ENCODE measurements at regions not wholly inside any gene's neighbourhood (a gene's known extent, or its start where the extent isn't known, plus 50 kb on each side); places are given as distances from the start of the nearest gene placed in this dataset.

DNA sequence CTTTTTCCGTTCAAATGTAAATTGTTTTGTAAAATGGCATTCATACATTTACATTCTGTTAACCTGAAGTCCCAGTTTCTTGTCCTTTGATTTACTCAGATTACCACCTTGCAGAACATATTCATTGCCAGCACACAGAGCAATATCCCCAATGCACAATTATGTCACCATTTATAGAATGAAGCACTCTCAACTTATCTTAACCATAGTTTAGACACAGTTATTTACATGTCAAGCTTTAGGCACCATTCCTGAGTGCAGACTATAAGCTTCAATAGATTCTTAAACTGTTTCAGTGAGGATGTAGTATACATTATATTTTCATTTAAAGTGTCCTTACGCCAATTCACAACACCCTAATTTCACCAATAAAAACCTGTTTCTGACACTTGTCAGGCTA lies 1977.9 kb downstream of the SUCLG1 start:
- intact Hi-C loops (cut with micrococcal nuclease), result no loop called here
- Histone ChIP-seq H3K4me3 (no peak overlapping the region), H3K27ac (replicated peaks) (no peak overlapping the region), H3K36me3 (no peaks in the 10 kb centered on the region), H3K9me3 (replicated peaks) (no peaks in the 10 kb centered on the region), H3K4me1 (no peaks in the 10 kb centered on the region), H3K27me3 (ENCODE audit: low read depth) (no peaks in the 10 kb centered on the region)
- TF ChIP-seq, protein P1, sequence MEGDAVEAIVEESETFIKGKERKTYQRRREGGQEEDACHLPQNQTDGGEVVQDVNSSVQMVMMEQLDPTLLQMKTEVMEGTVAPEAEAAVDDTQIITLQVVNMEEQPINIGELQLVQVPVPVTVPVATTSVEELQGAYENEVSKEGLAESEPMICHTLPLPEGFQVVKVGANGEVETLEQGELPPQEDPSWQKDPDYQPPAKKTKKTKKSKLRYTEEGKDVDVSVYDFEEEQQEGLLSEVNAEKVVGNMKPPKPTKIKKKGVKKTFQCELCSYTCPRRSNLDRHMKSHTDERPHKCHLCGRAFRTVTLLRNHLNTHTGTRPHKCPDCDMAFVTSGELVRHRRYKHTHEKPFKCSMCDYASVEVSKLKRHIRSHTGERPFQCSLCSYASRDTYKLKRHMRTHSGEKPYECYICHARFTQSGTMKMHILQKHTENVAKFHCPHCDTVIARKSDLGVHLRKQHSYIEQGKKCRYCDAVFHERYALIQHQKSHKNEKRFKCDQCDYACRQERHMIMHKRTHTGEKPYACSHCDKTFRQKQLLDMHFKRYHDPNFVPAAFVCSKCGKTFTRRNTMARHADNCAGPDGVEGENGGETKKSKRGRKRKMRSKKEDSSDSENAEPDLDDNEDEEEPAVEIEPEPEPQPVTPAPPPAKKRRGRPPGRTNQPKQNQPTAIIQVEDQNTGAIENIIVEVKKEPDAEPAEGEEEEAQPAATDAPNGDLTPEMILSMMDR (IDR thresholded peaks at IDR 0.05; ENCODE audit: borderline replicate concordance), result no peak
- no peak for DNase-seq

DNA sequence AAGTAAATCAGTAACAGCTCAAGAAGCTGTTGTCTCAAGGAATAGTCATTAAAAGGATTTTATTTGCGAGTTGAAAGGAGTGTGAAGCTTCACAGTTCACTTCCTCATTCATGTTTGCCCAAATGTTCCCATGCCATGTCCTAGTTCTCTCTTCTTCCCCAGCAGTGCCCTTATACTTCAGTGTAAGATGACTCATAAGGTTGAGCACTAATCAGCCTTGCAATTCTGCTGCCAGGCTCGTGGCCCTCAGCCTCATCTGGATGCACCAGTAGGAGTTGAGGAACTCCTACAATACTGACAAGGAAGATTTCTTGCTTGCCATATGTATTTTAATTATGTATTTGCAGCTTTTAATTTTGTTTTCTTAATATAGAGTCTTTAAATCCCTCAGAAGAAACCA lies 1980.4 kb downstream of the SUCLG1 start:
- no peaks in the 10 kb centered on the region for H3K27me3 ChIP-seq (ENCODE audit: low read depth)
- no peaks in the 10 kb centered on the region for H3K4me1 ChIP-seq
- DNase-seq, result no peak
- no peaks in the 10 kb centered on the region for H3K9me3 ChIP-seq (replicated peaks)
- no peak overlapping the region for H3K27ac ChIP-seq (replicated peaks)
- TF ChIP-seq, protein P1 (IDR thresholded peaks at IDR 0.05; ENCODE audit: borderline replicate concordance), result no peak
- H3K36me3 ChIP-seq, result no peaks in the 10 kb centered on the region
- intact Hi-C loops (cut with micrococcal nuclease), result no loop called here
- no peak overlapping the region for H3K4me3 ChIP-seq

DNA sequence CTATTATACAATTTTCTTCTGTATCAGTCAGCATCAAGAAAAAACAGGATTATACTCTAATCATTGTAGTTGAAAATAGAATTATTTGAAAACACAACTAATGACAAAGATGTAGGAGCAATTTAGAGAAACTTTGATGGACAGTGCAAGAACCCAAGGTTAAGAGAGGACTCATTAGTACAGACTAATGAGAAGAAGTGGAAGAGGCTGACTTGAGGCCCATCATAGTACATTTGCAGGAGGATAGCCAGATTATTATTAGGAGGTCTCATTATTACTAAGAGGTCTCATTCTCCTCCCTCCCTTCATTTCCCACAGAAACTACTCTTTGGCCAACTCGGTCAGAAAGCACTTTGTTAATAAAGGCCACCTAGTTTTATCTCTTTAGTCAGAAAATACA lies 1983.0 kb downstream of the SUCLG1 start:
- H3K36me3 ChIP-seq, result no peaks in the 10 kb centered on the region
- DNase-seq, result no peak
- H3K9me3 ChIP-seq (replicated peaks), result no peaks in the 10 kb centered on the region
- intact Hi-C loops (cut with micrococcal nuclease), result no loop called here
- TF ChIP-seq, protein P1 (IDR thresholded peaks at IDR 0.05; ENCODE audit: borderline replicate concordance), result no peak
- H3K4me1 ChIP-seq, result peaks cover 6% of the 10 kb centered on the region
- H3K27me3 ChIP-seq (ENCODE audit: low read depth), result no peaks in the 10 kb centered on the region
- no peak overlapping the region for H3K4me3 ChIP-seq
- H3K27ac ChIP-seq (replicated peaks), result no peak overlapping the region

DNA sequence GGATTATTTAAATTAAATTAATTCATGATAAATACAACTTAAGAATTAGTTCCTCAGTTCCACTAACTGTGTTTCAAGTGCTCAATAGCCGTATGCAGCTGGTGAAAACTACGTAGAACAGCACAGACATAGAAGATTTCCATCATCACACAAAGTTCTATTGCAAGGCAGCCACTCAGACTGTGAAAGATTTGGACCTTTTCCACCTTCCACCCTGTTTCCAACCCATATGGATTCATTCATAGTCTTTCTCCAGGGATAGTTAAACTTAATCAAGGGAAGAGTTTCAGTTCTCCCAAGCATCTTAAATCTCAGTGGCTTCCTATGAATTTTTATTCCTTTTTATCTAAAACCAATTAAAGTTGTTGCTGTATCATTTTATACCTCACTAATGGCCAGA lies 2030.8 kb downstream of the SUCLG1 start:
- Histone ChIP-seq H3K27me3 (ENCODE audit: low read depth) (no peaks in the 10 kb centered on the region), H3K27ac (replicated peaks) (no peak overlapping the region), H3K9me3 (replicated peaks) (no peaks in the 10 kb centered on the region), H3K36me3 (no peaks in the 10 kb centered on the region), H3K4me3 (no peak overlapping the region), H3K4me1 (no peaks in the 10 kb centered on the region)
- TF ChIP-seq, protein P1 (IDR thresholded peaks at IDR 0.05; ENCODE audit: borderline replicate concordance), result no peak
- intact Hi-C loops (cut with micrococcal nuclease), result no loop called here
- DNase-seq, result no peak

DNA sequence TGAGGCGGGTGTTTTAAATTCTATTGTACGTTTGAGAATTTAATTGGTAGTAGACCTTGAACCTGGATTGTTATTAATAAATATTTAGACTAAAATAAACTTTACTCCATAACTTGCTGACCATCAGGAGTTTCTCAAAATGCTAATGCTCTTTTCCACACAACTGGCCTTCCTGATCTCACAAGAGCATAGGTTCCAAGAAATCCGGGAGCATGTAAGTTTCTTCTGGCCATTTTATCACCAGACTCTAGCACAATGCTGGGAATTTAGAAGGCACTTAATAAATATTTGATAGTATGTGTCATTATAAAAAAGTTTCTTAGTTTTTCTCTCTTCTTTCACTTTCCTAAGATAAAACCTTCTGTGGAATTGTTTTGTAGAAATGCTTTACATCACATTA lies 2047.1 kb downstream of the SUCLG1 start:
- intact Hi-C loops (cut with micrococcal nuclease), result no loop called here
- no peak overlapping the region for H3K27ac ChIP-seq (replicated peaks)
- TF ChIP-seq, protein P1 (IDR thresholded peaks at IDR 0.05; ENCODE audit: borderline replicate concordance), result no peak

DNA sequence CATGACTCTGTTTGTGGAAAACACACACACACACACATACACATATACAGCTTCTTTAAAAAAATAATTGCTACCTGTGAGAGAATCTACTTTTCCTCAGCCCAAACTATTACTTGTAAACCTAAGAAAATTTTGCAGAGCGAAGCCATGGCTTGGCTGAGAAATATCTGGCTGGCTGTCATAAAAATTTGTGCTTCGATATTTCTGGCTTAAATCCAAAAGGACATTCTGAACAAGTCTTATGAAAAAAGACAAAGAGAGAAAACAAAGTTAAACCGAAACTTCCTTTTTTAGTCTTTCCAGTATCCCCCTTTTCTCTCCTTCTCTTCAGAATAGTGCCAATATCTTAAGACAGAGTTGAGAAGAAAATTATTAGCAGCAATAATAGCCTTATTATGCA lies 2048.0 kb downstream of the SUCLG1 start:
- H3K27me3 ChIP-seq (ENCODE audit: low read depth), result no peaks in the 10 kb centered on the region
- H3K36me3 ChIP-seq, result no peaks in the 10 kb centered on the region
- H3K27ac ChIP-seq (replicated peaks), result no peak overlapping the region
- H3K4me3 ChIP-seq, result peak overlapping the region; percentile 3
- no peak for DNase-seq
- H3K9me3 ChIP-seq (replicated peaks), result peaks cover 8% of the 10 kb centered on the region
- intact Hi-C loops (cut with micrococcal nuclease), result no loop called here
- TF ChIP-seq, protein P1 (IDR thresholded peaks at IDR 0.05; ENCODE audit: borderline replicate concordance), result no peak
- H3K4me1 ChIP-seq, result no peaks in the 10 kb centered on the region

More for the DNA sequence above, 2047.1 kb downstream of the SUCLG1 start:
- Histone ChIP-seq H3K9me3 (replicated peaks) (peaks cover 8% of the 10 kb centered on the region), H3K27me3 (ENCODE audit: low read depth) (no peaks in the 10 kb centered on the region), H3K36me3 (no peaks in the 10 kb centered on the region), H3K4me1 (no peaks in the 10 kb centered on the region), H3K4me3 (no peak overlapping the region)
- DNase-seq, result no peak

Data from left ventricle myocardium inferior (tissue), 1 donor.